ENCODE measurements at regions not wholly inside any gene's neighbourhood (a gene's known extent, or its start where the extent isn't known, plus 50 kb on each side); places are given as distances from the start of the nearest gene placed in this dataset.

DNA sequence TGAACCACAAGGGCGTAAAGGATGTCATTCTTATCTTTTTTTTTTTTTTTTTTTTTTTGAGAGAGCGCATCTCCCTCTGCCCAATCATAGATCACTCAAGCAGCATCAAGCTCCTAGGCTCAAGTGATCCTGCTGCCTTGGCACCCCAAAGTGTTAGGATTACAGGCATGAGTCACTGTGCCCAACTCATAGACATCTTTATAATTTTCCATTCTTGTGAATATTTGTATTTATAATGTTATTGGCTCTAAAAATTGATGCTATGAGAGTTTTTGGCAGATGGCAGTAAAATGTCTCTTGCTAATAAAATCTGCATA is 128.7 kb downstream of the AKR1D1 start:
- no peak for TF ChIP-seq POLR2AphosphoS5 (IDR thresholded peaks at IDR 0.05; ENCODE audit: low read depth, low read length)
- no peak for TF ChIP-seq FOXP2 (optimal IDR thresholded peaks at IDR 0.05; ENCODE audit: borderline replicate concordance, extremely low read depth, extremely low read length, insufficient read depth)
- no peak for TF ChIP-seq TAF1 (IDR thresholded peaks at IDR 0.05; ENCODE audit: borderline replicate concordance, insufficient read depth, low read length)
- no peak for TF ChIP-seq SIN3A (IDR thresholded peaks at IDR 0.05; ENCODE audit: borderline replicate concordance, insufficient read depth, low read length)
- TF ChIP-seq, protein P1, sequence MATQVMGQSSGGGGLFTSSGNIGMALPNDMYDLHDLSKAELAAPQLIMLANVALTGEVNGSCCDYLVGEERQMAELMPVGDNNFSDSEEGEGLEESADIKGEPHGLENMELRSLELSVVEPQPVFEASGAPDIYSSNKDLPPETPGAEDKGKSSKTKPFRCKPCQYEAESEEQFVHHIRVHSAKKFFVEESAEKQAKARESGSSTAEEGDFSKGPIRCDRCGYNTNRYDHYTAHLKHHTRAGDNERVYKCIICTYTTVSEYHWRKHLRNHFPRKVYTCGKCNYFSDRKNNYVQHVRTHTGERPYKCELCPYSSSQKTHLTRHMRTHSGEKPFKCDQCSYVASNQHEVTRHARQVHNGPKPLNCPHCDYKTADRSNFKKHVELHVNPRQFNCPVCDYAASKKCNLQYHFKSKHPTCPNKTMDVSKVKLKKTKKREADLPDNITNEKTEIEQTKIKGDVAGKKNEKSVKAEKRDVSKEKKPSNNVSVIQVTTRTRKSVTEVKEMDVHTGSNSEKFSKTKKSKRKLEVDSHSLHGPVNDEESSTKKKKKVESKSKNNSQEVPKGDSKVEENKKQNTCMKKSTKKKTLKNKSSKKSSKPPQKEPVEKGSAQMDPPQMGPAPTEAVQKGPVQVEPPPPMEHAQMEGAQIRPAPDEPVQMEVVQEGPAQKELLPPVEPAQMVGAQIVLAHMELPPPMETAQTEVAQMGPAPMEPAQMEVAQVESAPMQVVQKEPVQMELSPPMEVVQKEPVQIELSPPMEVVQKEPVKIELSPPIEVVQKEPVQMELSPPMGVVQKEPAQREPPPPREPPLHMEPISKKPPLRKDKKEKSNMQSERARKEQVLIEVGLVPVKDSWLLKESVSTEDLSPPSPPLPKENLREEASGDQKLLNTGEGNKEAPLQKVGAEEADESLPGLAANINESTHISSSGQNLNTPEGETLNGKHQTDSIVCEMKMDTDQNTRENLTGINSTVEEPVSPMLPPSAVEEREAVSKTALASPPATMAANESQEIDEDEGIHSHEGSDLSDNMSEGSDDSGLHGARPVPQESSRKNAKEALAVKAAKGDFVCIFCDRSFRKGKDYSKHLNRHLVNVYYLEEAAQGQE (IDR thresholded peaks at IDR 0.05; ENCODE audit: insufficient read depth in 1 of 2, low read depth in 2 of 2, low read length in 2 of 2) = no peak

- TF ChIP-seq, protein P1 (IDR thresholded peaks at IDR 0.05; ENCODE audit: insufficient read depth in 1 of 2, low read depth in 2 of 2, low read length in 2 of 2) = no peak
- TF ChIP-seq TAF1 (IDR thresholded peaks at IDR 0.05; ENCODE audit: borderline replicate concordance, insufficient read depth, low read length) (no peak), FOXP2 (optimal IDR thresholded peaks at IDR 0.05; ENCODE audit: borderline replicate concordance, extremely low read depth, extremely low read length, insufficient read depth) (no peak), POLR2AphosphoS5 (IDR thresholded peaks at IDR 0.05; ENCODE audit: low read depth, low read length) (no peak), SIN3A (IDR thresholded peaks at IDR 0.05; ENCODE audit: borderline replicate concordance, insufficient read depth, low read length) (no peak)
Measured at GRCh38 chr7:138205614-138206150, 129.4 kb downstream of the AKR1D1 start.

GRCh38 chr7:138207555-138207971 is 131.3 kb downstream of the AKR1D1 start:
- TF ChIP-seq, protein P1 (IDR thresholded peaks at IDR 0.05; ENCODE audit: insufficient read depth in 1 of 2, low read depth in 2 of 2, low read length in 2 of 2) = no peak
- TF ChIP-seq TAF1 (IDR thresholded peaks at IDR 0.05; ENCODE audit: borderline replicate concordance, insufficient read depth, low read length) (no peak), FOXP2 (optimal IDR thresholded peaks at IDR 0.05; ENCODE audit: borderline replicate concordance, extremely low read depth, extremely low read length, insufficient read depth) (no peak), POLR2AphosphoS5 (IDR thresholded peaks at IDR 0.05; ENCODE audit: low read depth, low read length) (no peak), SIN3A (IDR thresholded peaks at IDR 0.05; ENCODE audit: borderline replicate concordance, insufficient read depth, low read length) (no peak)

- no peak for TF ChIP-seq FOXP2 (optimal IDR thresholded peaks at IDR 0.05; ENCODE audit: borderline replicate concordance, extremely low read depth, extremely low read length, insufficient read depth)
- no peak for TF ChIP-seq POLR2AphosphoS5 (IDR thresholded peaks at IDR 0.05; ENCODE audit: low read depth, low read length)
- TF ChIP-seq, protein P1 (IDR thresholded peaks at IDR 0.05; ENCODE audit: insufficient read depth in 1 of 2, low read depth in 2 of 2, low read length in 2 of 2) = no peak
- no peak for TF ChIP-seq SIN3A (IDR thresholded peaks at IDR 0.05; ENCODE audit: borderline replicate concordance, insufficient read depth, low read length)
- TF ChIP-seq TAF1 (IDR thresholded peaks at IDR 0.05; ENCODE audit: borderline replicate concordance, insufficient read depth, low read length) = no peak
Measured at GRCh38 chr7:138208142-138208570, 131.9 kb downstream of the AKR1D1 start.

DNA sequence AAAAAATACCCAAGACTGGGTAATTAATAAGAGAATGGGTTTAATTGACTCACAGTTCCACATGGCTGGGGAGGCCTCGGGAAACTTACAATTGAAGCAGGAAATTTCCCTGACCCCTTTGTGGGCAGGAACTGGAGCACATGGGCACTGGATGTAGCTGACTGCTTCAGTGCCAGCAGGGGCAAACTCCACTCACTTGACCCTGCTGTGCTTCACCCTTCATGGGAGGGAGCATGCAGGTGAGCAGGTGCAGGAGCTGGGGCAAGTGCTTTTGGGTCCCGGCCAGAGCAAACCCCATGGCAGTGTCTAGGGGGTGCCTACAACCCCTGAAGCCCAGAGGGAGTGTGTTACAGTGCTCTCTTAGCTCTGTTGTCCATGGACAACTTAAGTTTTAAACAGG is 132.6 kb downstream of the AKR1D1 start:
- no peak for TF ChIP-seq SIN3A (IDR thresholded peaks at IDR 0.05; ENCODE audit: borderline replicate concordance, insufficient read depth, low read length)
